GM12864 (cell line): ENCODE measurements at regions not wholly inside any gene's neighbourhood (a gene's known extent, or its start where the extent isn't known, plus 50 kb on each side); places are given as distances from the start of the nearest gene placed in this dataset.

Source experiments
- DNase-seq: peaks from one replicate; pipeline ENCODE4 v3.0.0-alpha.2; 2011; ENCODE audit warnings: low read depth
- H3K4me3 ChIP-seq: 2 replicates; pipeline ENCODE4 v1.5.1; 2011; ENCODE audit warnings: mild to moderate bottlenecking, low read depth, low read length, control low read depth
- TF ChIP-seq, protein P1 (sequence below): IDR thresholded peaks from 2 replicates; pipeline ENCODE4 v1.5.1; 2011; ENCODE audit warnings: low read depth, mild to moderate bottlenecking, moderate library complexity, low read length, control low read depth, inconsistent platforms; ENCODE audit errors: missing control alignments

GRCh38 chr18:56509656-56510055, 128.7 kb downstream of the TXNL1 start:
- DNase-seq = no peak
- TF ChIP-seq, protein P1, sequence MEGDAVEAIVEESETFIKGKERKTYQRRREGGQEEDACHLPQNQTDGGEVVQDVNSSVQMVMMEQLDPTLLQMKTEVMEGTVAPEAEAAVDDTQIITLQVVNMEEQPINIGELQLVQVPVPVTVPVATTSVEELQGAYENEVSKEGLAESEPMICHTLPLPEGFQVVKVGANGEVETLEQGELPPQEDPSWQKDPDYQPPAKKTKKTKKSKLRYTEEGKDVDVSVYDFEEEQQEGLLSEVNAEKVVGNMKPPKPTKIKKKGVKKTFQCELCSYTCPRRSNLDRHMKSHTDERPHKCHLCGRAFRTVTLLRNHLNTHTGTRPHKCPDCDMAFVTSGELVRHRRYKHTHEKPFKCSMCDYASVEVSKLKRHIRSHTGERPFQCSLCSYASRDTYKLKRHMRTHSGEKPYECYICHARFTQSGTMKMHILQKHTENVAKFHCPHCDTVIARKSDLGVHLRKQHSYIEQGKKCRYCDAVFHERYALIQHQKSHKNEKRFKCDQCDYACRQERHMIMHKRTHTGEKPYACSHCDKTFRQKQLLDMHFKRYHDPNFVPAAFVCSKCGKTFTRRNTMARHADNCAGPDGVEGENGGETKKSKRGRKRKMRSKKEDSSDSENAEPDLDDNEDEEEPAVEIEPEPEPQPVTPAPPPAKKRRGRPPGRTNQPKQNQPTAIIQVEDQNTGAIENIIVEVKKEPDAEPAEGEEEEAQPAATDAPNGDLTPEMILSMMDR = no peak
- H3K4me3 ChIP-seq = no peak overlapping the region

DNA sequence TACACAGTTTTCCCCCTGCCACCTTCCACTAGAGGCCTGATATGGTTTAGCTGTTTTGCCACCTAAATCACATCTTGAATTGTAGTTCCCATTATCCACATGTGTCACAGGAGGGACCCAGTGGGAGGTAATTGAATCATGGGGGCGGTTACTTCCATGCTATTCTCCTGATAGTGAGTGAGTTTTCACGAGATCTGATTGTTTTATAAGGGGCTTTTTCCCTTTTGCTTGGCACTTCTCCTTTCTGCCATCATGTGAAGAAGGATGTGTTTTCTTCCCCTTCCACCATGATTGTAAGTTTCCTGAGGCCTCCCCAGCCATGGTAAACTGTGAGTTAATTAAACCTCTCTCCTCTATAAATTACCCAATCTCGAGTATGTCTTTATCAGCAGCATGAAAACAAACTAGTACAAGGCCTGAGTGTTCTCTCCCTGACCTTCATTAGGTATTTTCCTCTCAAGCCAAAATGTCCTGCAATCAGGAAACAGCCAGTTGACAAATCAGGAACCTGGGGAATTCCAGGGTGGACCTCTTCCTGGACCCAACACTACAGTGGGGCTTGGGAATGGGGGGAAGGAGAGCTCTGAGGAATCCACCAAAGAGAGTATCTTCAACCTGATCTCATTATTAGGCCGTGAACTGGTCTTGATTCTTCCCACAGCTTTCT, 129.9 kb downstream of the TXNL1 start:
- no peak for DNase-seq
- TF ChIP-seq, protein P1 = no peak
- H3K4me3 ChIP-seq = no peak overlapping the region

DNA sequence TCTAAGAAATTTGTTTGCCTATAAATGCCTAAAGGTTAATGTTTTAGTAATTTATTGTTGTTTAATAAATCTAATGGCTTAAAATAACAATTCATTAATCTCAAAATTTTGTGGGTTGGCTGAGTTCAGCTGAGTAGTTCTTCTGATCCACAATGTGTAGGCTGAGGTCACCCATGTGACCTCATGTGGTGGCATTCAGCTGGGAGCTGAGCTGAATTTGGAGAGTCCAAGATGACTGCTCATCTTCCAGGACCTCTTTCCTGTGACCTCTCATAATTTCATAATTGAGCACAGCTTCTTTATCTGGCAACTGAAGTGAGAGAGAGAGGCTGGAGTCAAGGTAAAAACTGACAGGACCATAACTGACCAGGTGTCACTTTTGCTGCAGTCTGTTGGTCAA, 132.4 kb downstream of the TXNL1 start:
- no peak for DNase-seq
- TF ChIP-seq, protein P1 = no peak
- no peak overlapping the region for H3K4me3 ChIP-seq

- TF ChIP-seq, protein P1 = no peak
- no peak overlapping the region for H3K4me3 ChIP-seq
- no peak for DNase-seq
Observed at GRCh38 chr18:56505293-56505692, 133.1 kb downstream of the TXNL1 start.

DNA sequence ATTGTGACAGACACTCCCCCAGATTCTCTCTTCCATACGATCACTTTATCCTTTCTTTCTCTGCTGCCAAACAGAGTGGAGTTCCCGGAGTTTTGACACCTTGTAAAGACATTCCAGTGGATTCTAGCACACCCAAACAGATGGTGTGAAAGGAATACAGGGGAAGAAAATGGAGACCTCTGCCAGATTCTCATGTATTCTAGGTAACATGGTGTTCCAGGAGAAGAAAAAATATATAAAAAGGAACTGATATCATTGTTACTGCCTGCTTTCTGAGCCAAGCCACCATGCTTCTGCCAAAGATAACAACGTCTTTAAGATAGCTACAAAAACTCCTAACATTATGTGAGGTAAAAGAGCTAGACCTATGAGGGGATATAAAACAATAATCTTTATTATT, 136.5 kb downstream of the TXNL1 start:
- TF ChIP-seq, protein P1 = no peak
- no peak for DNase-seq
- H3K4me3 ChIP-seq = no peak overlapping the region

GRCh38 chr18:56495884-56496283, 142.5 kb downstream of the TXNL1 start:
- no peak for DNase-seq
- H3K4me3 ChIP-seq = no peak overlapping the region
- TF ChIP-seq, protein P1 = no peak

DNA sequence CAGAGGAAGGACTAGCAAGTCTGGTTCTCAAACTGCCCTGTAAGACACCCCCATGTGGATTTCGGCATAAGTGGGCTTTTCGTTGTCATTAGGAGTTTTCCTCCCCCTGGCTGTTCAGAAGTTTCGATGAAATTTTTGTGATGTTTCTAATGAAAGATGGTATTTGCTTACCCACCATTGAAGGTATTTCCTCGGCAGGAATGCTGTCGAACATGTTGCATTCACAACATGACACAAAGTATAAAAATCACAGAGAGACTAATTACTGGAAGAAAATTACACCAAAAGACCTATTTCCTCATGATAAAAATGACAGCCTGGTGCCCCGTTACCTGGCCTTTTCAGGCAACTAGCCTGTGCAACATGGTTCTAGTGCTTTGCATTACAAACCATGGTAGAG, 144.9 kb downstream of the TXNL1 start:
- H3K4me3 ChIP-seq = no peak overlapping the region
- TF ChIP-seq, protein P1 = no peak

More for the DNA sequence above, 144.9 kb downstream of the TXNL1 start:
- no peak for DNase-seq
